HG03354 (cell line): ENCODE measurements at regions not wholly inside any gene's neighbourhood (a gene's known extent, or its start where the extent isn't known, plus 50 kb on each side); places are given as distances from the start of the nearest gene placed in this dataset.

ENCODE experiments used
- ATAC-seq: cut with Tn5 transposase; IDR thresholded peaks from one replicate; pipeline ENCODE4 v1.9.1; 2021; ENCODE audit warnings: mild to moderate bottlenecking; ENCODE audit not compliant: unreplicated experiment, poor library complexity, severe bottlenecking

DNA sequence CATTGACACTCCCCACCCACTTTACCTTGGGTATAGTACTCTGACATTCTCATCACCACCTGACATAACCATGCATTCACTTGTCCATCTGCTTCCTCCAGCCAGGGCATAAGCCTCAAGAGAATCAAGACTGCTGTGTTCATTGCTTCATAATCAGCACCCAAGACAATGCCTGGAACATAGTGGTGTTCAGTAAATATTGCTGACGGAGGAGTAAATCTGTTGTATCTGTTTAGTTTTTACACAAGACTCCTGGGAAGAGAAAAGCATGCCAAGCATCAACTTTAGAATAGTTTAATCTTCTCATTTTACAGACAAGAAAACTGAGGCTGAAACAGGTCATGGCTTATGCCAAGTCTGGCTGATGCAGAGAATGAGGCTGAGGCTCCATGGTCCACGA, 173.9 kb upstream of the DUSP10 start:
- no peak for ATAC-seq

DNA sequence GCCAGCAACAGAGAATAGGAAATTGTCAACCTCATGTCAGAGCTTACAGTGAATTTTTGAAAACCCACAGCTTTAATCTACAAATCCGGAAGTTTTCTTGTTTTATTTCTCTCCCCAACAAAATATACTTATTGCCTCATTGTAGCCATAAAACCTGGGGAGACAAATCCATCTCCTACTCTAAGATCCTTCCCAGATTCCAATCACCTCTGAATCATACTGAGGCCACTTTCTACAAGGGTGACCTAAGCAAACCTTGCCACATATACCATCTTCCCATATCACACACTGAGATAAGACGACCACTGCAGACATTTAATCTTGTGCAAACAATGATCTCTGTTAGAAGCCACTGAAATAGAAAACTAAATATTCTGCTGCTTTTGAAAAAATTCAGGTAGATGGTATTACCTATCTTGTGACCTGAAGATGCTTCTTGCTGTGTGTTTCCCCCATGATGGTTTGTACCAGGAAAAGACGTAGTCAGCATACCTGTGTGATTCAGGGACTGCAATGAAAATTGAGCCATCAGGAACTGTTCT, 171.5 kb upstream of the DUSP10 start:
- ATAC-seq = no peak

DNA sequence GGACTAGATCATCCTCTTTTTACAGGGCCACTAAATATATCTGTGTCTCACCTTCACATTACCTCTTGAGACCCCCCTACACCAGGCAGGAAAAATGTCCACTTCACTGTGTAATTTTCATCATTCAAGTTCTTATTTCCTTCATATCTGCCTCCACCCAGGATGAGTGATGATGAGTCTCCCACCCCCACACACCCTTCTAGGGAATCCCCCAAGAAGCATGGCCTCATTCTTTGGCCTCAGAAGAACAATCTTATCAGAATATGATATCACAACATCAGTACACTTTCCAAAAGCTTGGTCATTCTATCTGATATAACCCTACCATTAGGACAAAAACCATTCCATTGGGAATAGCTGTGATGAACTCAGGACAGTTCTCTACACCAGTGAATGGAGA, 170.3 kb upstream of the DUSP10 start:
- ATAC-seq = no peak

DNA sequence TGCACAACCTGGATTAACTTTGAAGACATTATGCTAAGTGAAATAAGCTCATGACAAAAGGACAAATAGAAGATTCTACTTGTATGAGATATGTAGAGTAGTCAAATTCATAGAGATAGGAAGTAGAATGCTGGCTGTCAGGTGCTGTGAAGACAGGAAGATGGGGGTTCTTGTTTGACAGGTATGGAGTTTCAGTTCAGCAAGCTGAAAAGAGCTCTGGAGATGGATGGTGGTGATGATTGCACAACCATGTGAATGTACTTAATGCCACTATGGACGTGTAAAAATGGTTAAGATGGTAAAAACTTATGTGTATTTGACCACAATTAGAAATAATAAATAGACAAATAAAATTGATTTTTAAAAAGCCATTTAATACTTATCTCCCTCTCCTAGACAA, 169.8 kb upstream of the DUSP10 start:
- ATAC-seq = peak; percentile 70

DNA sequence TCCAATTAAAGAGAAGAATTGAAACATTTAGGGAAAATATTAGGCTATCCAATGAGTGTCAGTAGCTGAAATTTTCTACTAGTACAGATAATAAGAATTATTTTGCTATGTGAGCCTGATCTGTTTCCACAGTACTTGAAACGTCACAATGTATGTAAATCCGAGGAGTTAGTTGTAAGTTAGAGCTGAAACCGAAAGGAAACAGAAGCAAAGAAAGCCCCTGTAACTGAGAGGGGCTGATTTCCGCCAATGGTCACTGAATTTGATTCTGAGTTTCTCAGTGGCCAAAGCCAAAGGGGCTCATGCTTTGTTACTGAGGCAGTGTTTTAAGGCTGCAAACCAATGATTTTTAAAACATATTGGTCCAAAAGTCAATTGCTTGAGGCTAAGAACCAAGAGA, 168.3 kb upstream of the DUSP10 start:
- peak; percentile 79 for ATAC-seq

DNA sequence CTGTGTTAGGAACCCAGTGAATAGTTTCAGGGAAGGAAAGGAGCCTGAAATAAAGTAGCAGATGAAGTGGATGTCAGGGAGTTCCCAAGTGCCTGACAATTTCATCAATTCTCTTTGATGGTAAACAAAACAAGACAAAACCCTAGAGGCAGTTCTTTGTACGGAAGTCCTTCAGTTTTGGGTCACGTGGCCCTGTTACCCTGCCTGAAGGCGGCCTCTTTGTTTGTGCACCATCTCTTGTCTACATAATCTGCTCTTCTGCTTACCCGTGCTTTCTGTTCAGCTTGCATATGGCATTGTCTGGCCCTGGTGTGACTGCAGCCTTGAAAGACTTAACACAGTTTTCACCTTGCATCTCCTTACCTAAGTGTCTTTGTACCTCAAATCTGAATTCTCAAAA, 166.7 kb upstream of the DUSP10 start:
- ATAC-seq = no peak

DNA sequence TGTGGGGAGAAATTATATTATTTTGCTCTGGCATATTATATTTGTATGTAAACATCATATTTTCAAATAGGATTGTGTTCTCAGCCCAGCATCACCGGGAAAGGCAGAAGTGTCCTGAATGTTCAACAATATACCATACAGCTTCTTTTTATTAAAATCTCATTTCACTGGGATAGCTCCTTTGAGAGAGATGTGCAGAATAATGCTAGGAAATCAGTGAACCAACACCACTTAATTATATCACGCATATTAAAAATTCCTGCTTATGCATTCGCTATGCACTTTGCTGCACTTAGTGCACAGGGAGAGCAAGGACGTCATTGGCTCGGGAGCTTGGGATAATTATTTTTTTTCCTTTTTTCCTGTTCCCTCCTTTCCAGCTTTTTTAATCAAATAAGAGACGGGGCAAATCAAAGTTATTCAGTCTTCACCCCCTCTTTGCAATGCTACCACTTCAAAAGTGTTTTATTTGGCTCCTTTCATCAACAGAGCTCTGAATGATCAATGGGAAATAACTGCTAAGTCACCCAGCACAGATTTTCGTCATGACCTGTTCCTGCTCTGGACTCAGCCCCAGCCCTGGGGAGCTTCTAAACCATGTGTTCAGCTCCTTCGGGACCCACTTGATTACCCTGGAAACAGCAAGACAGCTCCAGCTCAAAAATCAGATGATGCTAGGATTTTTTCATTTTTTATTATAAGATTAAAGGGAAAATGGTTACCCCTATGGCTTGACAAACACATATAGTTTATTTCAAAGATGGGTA, 165.5 kb upstream of the DUSP10 start:
- ATAC-seq = no peak

DNA sequence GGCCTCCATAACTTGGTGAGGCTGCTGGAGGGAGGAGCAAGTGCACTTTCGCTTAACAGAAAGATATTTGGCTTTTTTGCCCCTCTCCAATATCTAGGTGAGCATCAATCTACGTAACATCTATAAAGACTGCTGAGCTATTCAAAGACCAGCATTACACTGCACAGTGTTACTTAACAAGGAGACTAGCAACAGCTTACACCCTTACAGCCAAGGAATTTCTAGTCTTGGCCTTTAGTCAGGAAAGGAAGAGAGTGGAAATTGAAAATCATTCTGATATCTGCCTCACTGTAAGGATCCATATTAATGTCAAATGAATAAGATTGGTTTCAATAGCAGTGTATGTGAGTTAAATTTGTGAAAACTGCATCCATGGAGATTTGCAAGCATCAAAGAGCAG, 163.9 kb upstream of the DUSP10 start:
- ATAC-seq = no peak

DNA sequence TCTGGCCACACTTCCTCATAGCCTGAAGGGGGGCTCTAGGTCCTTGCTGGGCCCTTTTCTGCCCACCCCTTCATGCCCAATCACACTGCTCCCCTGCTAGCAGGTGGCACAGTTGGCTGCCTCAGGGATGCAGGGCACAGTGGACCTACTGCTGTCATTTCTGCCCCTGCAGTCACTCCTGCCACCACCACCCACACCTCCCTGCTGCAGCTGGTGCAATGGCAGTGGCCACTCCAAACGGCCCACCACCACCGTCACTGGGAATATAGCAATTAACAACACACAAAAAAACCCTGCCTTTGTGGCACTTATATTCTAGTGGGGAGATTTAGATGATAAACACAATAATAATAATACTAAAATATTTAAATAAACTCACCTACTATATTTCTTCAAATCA, 162.4 kb upstream of the DUSP10 start:
- ATAC-seq = no peak

DNA sequence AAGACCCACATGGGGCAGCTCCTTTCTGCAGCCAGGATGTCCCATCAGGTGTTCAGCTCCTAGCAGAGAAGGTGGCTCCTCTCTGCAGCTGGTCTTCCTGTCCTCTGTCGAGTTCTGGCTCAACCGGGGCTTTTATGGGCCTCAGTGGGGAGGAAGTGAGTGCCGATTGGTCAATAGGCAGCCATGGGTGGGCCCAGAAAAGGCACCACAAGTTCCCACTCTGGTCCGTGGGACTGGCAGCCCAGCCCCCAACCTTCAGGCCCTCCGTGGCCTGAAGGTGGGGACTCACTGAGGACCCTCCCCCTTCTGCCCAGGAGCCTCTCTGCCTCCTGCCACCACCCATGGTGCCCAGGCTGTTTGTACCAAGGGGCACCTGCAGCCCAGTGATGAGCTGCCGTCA, 161.7 kb upstream of the DUSP10 start:
- no peak for ATAC-seq

DNA sequence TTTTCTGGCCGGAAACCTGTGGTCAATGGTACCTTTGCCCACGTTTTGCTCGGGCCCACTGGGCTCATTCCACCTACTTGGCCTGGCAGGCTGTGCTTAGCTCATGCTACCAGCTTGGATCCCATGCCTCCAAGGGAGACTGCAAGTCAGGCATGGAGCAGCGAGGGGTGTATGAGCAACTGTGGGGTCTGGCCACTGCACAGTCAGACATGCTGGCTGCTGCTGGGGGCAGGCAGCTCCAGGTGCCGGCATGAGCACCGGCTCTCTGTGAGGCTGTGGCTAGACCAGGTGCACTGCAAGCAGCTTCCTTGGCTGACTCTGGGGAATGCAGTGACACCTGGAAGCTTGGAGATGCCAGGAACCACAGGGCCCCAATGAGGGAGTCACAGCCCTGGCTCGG, 161.1 kb upstream of the DUSP10 start:
- no peak for ATAC-seq

DNA sequence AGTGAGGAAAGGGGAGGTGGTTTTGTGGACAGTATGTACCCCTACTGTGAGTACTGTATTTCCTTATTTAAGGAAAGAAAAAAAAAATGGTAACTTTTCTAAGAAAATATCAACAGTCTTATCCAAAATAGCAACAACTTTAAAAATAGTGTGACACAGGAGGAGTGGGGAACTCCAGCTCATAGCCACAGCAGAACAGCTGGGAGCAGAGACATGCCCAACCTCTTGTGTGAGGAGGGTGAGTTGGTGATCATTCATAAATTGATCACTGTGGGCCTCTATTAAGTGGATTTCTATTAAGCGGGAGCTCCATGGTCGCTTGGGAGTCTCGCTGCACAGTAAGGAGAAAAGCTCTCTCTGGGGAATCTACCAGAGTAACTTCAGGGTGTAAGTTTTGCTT, 158.8 kb upstream of the DUSP10 start:
- ATAC-seq = no peak

DNA sequence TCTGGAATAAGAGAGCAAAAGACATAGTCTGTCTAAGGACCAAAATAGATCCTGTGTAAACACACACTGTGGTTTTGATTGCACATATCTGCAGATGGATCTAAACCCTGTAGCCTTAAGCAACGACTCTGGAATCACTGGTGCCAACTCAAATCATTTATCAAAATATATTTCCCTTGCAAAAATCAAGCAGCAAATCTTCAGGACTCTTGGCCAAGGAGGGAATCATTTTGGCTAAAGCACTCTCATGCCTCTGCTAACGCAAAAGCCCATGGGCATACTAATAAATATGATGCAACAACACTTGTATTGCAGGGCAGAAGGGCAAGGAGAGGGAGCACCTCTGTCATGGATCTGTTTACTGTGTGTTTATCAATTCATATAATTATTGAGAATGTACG, 155.4 kb upstream of the DUSP10 start:
- no peak for ATAC-seq

DNA sequence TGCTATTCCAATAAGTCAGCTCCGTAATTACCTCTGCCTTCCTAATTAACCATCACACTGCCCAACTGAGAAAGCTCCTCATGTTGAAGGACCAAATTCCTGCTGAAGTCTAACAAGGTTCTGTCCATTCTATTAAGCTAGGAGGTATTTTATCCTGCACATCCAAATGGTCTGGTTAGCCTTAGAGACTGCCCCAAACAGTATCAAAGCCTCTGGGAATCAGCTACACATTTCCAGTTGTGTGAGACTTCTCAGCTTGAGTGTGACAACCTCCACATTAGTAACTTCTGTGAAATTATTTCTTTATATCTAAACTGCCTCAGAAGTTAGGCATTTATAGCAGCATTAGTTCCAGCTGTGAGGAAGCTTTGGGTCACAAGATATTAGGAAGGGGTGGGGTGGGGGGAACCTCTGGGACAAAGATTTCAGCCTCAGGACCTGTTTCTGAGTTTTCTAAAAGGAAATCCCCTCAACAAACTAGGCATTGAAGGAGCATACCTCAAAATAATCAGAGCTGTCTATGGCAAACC, 150.5 kb upstream of the DUSP10 start:
- ATAC-seq = no peak

DNA sequence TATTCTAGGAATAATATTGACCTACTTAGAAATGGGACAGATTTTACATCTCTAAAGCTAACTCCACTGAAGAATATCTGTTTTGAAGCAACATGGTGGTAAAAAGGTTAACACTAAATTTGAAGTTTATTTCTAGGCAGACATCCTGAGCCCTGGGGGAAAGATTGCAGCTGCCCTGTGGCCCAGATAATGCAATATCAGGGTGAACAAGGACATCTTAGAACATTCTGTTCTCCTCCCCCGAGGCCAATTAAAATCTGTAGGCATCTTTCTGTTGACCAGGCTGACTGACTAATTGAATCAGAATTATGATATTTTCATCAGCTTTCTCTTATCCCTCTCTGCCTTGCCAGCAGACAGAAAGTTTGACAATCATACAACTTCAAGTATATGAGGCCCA, 149.8 kb upstream of the DUSP10 start:
- ATAC-seq = no peak

DNA sequence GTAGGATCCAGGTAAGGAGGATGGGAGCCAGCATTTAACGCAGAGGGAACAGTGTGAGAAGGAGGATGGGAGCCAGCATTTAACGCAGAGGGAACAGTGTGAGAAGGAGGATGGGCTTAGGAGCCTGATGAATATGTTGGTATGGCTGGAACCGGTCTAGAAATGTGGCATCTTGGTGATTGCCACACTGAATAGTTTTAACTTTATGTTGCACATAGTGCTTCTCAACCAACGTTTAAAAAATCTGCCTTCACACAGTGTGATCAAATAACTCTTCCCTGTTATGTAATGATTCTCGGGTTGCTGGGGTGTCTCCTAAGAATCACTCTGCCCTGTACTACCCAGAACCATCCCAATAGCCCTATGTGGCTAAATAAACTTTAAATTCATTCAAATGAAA, 146.9 kb upstream of the DUSP10 start:
- ATAC-seq = no peak

DNA sequence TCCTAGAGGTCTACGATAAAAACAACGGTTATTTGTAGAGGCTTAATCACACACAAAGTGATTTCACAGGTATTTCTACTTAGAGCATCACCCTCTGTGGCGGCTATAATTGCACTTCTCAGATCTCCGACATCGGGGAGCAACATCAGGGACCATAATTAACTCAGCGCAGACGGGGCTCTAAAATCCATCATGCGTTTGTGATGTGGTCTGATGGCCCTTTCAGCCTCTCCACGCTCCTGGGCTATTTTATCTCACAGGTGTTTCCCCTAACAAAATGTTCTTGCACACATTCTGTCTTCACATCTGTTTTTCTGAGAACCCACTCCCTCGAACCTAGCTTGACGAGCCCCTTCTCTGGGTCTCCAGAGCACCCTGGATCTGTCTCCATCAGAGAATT, 146.3 kb upstream of the DUSP10 start:
- no peak for ATAC-seq

DNA sequence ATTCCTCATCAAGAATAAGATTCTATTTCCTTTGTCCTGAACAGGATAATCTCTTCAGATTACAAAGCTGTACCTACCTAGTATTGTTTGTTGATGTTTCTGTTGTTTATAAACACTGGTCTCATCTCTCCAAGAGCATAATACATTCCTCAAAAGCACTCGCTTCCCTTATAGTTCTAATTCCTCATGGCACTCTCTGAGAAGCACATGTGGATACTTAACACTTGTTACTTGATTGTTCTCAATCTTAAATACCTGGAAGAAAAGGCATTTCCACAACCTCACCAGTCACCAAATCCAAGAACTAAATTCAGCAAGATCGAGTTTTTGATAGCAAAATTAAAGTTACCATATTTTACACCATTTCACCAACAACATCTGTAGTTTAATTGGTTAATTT, 145.9 kb upstream of the DUSP10 start:
- ATAC-seq = no peak

DNA sequence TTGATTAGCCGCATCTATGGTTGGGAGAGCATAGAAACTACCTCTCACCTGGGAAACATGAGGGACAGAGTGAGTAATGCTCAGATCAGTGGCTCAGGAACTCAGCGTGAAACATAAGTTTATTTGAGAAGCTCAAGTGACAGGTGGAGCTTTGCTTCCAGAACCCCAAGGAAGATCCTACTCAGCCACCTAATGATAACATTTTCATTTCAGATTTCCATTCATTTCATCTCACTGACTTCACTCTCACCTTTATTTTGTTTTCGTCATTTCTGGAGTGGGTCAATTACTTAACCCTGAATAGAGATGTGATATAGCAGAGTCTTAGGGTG, 145.5 kb upstream of the DUSP10 start:
- no peak for ATAC-seq

DNA sequence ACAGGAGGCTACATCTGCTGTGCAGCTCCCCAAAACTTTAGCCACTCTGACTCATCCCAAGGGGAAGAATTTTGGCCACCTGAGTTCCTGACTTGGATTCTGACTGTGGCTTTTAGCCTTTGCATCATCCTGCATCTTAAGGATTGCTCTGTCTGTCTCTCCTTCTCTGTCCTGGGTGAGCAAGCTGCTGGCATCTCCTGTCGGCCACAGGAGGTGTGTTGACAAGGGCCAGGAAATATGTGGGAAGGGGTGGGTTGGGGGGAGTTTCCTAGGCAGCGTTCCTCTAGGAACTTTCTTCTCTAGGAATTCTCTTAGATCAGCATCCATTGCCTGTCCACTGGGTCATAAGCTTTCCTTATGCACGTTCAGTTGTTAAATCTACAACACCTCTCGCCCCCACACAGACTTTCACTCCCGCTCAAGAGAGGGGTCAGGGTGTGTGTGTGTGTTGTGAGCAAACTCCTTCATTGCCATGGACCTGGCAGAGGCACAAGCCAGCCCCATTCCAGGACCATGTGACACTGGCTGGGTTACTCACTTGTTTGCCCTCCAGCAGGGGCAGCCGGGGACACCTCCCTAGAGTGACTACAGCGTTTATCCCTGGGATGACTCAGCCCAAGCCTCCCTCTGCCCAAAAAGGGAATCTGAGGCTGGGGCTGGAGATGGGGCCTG, 145.0 kb upstream of the DUSP10 start:
- no peak for ATAC-seq

DNA sequence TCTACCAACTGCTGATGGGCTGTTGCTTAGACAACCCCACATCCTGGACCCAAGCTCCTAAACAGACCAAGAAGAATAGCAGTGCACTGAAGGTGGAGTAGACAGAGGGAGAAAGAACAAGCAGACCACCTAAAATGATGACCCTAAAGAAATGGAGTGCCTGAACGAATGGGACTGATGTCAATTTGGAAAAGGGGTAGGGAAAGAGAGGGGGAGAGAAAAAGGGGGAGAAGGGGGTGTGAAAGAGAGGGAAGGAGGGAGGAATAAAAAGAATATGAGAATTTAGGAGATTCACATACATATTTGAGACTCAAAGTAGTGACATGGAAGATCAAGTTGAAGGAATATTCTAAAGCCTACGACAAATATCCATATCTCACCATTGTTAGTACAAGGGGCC, 144.4 kb upstream of the DUSP10 start:
- no peak for ATAC-seq
